ENCODE measurements at regions not wholly inside any gene's neighbourhood (a gene's known extent, or its start where the extent isn't known, plus 50 kb on each side); places are given as distances from the start of the nearest gene placed in this dataset.

DNA sequence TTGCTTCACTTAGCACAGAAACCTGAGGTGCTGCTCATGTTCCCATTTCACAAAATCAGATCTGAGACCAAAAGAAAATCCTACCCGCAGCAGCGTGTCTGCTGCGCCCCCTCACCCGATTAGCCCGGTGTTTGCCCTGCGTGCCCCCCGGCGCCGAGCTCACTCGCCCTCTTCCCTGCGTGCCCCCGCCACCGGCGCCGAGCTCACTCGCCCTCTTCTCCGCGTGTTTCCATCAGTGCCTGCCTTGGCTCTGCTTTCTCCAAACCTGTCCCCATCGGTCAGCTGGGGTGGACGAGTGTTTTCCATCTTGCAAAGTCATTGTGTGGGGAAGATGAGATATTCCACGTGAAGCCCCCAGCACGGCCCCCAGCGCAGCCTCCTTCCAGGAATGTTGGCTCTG is 225.3 kb upstream of the PITRM1 start:
- peaks cover 0 to 5% (median 0%) of the 10 kb centered on the region in 3 donors for H3K27me3 ChIP-seq
- H3K4me1 ChIP-seq = no peaks in the 10 kb centered on the region
- no peaks in the 10 kb centered on the region for H3K36me3 ChIP-seq
- H3K9me3 ChIP-seq = peaks cover 0 to 5% (median 0%) of the 10 kb centered on the region in 3 donors
- ATAC-seq (no peak), DNase-seq (no peak)
- TF ChIP-seq, protein P1, sequence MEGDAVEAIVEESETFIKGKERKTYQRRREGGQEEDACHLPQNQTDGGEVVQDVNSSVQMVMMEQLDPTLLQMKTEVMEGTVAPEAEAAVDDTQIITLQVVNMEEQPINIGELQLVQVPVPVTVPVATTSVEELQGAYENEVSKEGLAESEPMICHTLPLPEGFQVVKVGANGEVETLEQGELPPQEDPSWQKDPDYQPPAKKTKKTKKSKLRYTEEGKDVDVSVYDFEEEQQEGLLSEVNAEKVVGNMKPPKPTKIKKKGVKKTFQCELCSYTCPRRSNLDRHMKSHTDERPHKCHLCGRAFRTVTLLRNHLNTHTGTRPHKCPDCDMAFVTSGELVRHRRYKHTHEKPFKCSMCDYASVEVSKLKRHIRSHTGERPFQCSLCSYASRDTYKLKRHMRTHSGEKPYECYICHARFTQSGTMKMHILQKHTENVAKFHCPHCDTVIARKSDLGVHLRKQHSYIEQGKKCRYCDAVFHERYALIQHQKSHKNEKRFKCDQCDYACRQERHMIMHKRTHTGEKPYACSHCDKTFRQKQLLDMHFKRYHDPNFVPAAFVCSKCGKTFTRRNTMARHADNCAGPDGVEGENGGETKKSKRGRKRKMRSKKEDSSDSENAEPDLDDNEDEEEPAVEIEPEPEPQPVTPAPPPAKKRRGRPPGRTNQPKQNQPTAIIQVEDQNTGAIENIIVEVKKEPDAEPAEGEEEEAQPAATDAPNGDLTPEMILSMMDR (IDR thresholded peaks at IDR 0.05 in 4 of 5, conservative IDR thresholded peaks at IDR 0.05 in 1 of 5) = no peak
- TF ChIP-seq POLR2A (IDR thresholded peaks at IDR 0.05) = no peak
- intact Hi-C loops (cut with DNase I; ENCODE audit: low total_unique reads) (no loop called here), in situ Hi-C loops (cut with MboI; ENCODE audit: low sequenced_read_pairs in 4 of 4) (no loop called here)
- no peak overlapping the region for H3K4me3 ChIP-seq
- no peak overlapping the region for H3K27ac ChIP-seq

DNA sequence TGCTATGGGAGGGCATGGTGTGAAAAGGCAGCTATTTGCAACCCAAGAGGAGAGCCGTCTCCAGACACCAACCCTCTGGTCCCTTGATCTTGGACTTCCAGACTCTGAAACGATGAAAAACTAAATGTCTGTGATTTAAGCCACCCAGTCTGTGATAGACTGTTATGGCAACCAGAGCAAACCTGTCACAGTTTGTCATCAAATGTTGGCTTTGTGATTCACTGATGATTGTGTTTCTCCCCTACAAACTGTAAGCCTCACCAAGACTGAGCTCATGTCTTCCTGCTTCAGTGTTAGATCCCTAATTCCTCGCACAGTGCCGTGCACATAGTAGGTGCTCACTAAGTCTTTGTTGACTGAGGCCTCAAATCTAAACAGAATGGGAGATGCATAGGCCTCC is 224.6 kb upstream of the PITRM1 start:
- no peaks in the 10 kb centered on the region for H3K36me3 ChIP-seq
- H3K27me3 ChIP-seq = peaks cover 0 to 5% (median 0%) of the 10 kb centered on the region in 3 donors
- peaks cover 0 to 5% (median 0%) of the 10 kb centered on the region in 3 donors for H3K9me3 ChIP-seq
- no peak overlapping the region for H3K27ac ChIP-seq
- in situ Hi-C loops (cut with MboI; ENCODE audit: low sequenced_read_pairs in 4 of 4) = no loop called here
- ATAC-seq (no peak), DNase-seq (no peak)
- H3K4me3 ChIP-seq = no peak overlapping the region
- TF ChIP-seq, protein P1 (IDR thresholded peaks at IDR 0.05 in 4 of 5, conservative IDR thresholded peaks at IDR 0.05 in 1 of 5) = no peak
- TF ChIP-seq POLR2A (IDR thresholded peaks at IDR 0.05) = no peak
- intact Hi-C loops (cut with DNase I; ENCODE audit: low total_unique reads) = no loop called here
- H3K4me1 ChIP-seq = no peaks in the 10 kb centered on the region

GRCh38 chr10:3396116-3396515 is 223.5 kb upstream of the PITRM1 start:
- Histone ChIP-seq H3K27ac (no peak overlapping the region), H3K9me3 (peaks cover 0 to 5% (median 0%) of the 10 kb centered on the region in 3 donors), H3K27me3 (peaks cover 0 to 5% (median 0%) of the 10 kb centered on the region in 3 donors), H3K4me1 (no peaks in the 10 kb centered on the region), H3K36me3 (no peaks in the 10 kb centered on the region), H3K4me3 (no peak overlapping the region)
- ATAC-seq = no peak
- in situ Hi-C loops (cut with MboI; ENCODE audit: low sequenced_read_pairs in 4 of 4) (no loop called here), intact Hi-C loops (cut with DNase I; ENCODE audit: low total_unique reads) (no loop called here)
- TF ChIP-seq POLR2A (IDR thresholded peaks at IDR 0.05) = no peak
- TF ChIP-seq, protein P1 (IDR thresholded peaks at IDR 0.05 in 4 of 5, conservative IDR thresholded peaks at IDR 0.05 in 1 of 5) = no peak
- DNase-seq = no peak

- Histone ChIP-seq H3K4me1 (no peaks in the 10 kb centered on the region), H3K27me3 (peaks cover 0 to 5% (median 0%) of the 10 kb centered on the region in 3 donors), H3K9me3 (peaks cover 0 to 5% (median 0%) of the 10 kb centered on the region in 3 donors), H3K4me3 (no peak overlapping the region), H3K27ac (no peak overlapping the region), H3K36me3 (no peaks in the 10 kb centered on the region)
- DNase-seq = no peak
- in situ Hi-C loops (cut with MboI; ENCODE audit: low sequenced_read_pairs in 4 of 4) = no loop called here
- ATAC-seq = no peak
- intact Hi-C loops (cut with DNase I; ENCODE audit: low total_unique reads) = no loop called here
- TF ChIP-seq, protein P1 (IDR thresholded peaks at IDR 0.05 in 4 of 5, conservative IDR thresholded peaks at IDR 0.05 in 1 of 5) = no peak
- no peak for TF ChIP-seq POLR2A (IDR thresholded peaks at IDR 0.05)
Observed at GRCh38 chr10:3395458-3395861, 222.9 kb upstream of the PITRM1 start.

- intact Hi-C loops (cut with DNase I; ENCODE audit: low total_unique reads) (no loop called here), in situ Hi-C loops (cut with MboI; ENCODE audit: low sequenced_read_pairs in 4 of 4) (no loop called here)
- DNase-seq (no peak), ATAC-seq (no peak)
- Histone ChIP-seq H3K4me1 (no peaks in the 10 kb centered on the region), H3K36me3 (no peaks in the 10 kb centered on the region), H3K27me3 (peaks cover 0 to 5% (median 0%) of the 10 kb centered on the region in 3 donors), H3K4me3 (no peak overlapping the region), H3K9me3 (peaks cover 0 to 5% (median 0%) of the 10 kb centered on the region in 3 donors), H3K27ac (no peak overlapping the region)
- no peak for TF ChIP-seq POLR2A (IDR thresholded peaks at IDR 0.05)
- TF ChIP-seq, protein P1 (IDR thresholded peaks at IDR 0.05 in 4 of 5, conservative IDR thresholded peaks at IDR 0.05 in 1 of 5) = no peak
Observed at GRCh38 chr10:3395041-3395440, 222.5 kb upstream of the PITRM1 start.

All from gastrocnemius medialis (tissue), 4 donors.